Stimulated activated CD4-positive, alpha-beta T cell treated with anti-CD3 and anti-CD28 coated beads, Interleukin-15, amount 100 ng/mL, for 24 hours (primary cell): ENCODE measurements at regions not wholly inside any gene's neighbourhood (a gene's known extent, or its start where the extent isn't known, plus 50 kb on each side); places are given as distances from the start of the nearest gene placed in this dataset.

Experiments used
- DNase-seq: peaks from one replicate; pipeline ENCODE4 v3.0.0-alpha.2; 2020

- DNase-seq = no peak
Measured at GRCh38 chr20:60728705-60729104, 523.4 kb upstream of the CDH4 start.

- no peak for DNase-seq
Measured at GRCh38 chr20:60729135-60729900, 522.7 kb upstream of the CDH4 start.

DNA sequence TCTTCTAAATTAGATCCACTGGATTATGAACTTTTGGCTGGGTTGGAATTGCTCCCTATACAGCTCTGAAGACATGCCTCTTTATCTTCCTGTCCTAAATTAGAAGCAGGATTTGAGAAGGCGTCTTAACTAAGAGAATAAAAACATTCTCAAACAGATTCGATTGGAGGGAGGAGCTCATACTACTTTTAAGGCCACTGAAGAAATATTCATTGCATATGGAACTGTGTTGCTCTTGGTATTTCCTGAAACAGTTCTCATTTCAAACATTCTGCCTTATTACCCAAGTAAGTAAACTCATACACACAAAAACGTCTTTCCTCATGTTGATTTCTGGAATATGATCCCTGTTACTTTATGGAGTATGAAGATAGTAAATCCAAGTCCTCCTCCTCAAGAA, 519.7 kb upstream of the CDH4 start:
- no peak for DNase-seq

- DNase-seq = no peak
Measured at GRCh38 chr20:60748086-60748485, 504.0 kb upstream of the CDH4 start.

GRCh38 chr20:60749804-60750602, 502.1 kb upstream of the CDH4 start:
- DNase-seq = no peak

- no peak for DNase-seq
Measured at GRCh38 chr20:60750909-60751308, 501.2 kb upstream of the CDH4 start.

DNA sequence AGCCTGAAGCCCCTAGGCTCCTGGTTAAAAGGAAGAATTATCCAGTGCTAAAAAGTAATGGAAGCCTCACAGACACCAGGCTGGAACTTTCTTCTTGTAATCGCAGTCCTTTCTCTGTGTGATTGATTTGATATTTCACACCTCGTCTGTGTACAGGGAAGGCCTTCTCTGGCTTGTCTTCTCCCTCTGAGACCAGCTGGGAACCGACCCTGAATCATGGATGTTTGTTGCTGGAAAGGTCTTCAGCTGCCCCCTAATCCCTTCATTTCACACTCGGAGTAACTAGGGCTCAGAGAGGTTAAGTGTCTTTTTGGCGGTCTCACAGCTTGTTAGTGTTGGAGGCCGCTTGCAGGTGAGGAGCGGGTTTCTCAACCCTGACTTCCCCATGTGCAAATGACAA, 500.2 kb upstream of the CDH4 start:
- DNase-seq = no peak

GRCh38 chr20:60752741-60753420, 499.2 kb upstream of the CDH4 start:
- no peak for DNase-seq

DNA sequence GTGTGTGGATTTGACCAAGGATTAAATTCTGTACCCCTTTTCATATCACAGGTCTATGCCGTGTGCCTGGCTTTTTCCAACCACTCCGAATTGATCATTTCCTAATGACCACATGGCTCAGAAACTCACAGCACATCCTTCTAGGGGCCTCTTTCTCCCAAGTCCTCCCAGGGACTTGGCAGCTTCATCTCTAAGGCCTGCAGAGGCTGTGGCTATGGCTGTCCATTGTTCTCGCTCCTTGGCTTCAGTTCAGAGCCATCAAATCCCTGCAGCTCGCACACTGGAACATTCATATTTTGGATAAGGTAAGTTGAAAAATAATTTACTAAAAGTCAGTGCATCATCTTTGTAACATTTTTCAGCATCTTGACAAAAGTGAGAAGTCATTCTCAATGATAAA, 497.2 kb upstream of the CDH4 start:
- no peak for DNase-seq

DNA sequence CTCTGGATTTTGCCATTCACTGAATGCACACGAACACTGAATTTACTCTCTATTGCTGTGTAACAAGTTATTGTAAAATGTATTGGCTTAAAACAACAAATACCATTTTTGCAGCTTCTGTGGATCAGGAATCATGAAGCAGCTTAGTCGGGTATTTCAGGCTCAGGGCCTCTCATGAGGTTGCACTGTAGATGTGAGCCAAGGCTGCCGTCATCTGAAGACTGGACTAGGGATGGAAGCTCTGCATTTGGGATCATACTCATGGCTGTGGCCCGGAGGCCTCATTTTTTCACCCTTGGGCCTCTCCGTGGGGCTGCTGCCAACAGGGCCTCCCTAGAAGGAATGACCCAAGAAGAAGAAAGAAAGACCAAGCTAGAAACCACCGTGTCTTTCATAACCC, 492.4 kb upstream of the CDH4 start:
- DNase-seq = no peak

DNA sequence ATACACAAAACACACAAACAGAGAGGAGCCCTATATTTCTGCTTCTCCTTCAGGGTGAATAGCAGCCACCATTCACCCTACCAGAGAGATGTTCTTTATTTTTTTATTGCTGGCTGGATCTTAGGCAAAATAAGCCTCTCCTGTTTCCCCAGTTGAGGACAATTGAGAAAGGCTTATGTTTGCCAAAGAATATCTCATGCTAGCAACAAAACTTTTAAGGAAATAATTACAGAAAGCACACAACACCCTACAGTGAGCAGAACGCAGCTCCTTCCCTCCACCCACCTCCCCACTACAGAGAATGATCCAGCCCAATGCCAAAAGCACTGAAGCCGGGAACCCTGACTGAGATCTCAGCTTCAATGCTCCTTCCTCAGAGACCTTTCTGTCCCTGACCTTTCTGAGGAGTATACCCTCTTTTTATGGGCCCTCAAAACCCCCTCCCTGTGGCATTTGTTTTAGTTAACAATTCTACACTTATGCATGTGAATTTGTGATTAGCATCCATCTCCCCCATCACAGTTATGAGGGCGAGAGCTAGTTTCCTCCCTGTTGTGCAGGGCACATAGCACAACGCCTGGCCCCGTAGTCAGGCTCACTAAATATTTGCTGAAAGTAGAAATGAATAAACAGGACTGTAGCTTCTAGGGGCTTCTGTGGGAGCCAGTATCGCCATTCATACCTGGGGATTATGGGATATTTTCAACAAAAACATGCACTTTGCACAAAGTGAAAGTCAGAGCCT, 491.6 kb upstream of the CDH4 start:
- DNase-seq = no peak

DNA sequence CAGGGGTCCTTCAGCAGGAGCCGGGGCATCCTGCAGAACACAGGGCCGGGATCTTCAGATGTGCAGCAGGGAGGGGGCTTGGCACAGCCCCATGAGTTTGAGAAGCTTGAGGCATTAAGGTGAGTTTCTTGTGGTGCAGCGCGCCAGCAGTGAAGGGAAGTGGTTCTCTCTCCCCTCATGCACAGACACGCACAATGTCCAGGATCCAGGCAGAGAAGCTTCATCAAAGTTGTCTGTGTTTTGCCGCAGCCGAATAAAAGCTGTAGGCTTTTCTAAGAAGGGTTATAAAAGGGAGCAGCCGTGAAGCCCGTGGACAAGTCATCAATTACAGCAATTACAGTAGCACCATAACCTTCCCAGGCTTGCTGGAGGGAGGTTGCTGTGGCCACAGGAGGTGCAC, 491.0 kb upstream of the CDH4 start:
- no peak for DNase-seq

GRCh38 chr20:60762386-60762785, 489.7 kb upstream of the CDH4 start:
- no peak for DNase-seq

- no peak for DNase-seq
Measured at GRCh38 chr20:60764328-60764727, 487.7 kb upstream of the CDH4 start.

DNA sequence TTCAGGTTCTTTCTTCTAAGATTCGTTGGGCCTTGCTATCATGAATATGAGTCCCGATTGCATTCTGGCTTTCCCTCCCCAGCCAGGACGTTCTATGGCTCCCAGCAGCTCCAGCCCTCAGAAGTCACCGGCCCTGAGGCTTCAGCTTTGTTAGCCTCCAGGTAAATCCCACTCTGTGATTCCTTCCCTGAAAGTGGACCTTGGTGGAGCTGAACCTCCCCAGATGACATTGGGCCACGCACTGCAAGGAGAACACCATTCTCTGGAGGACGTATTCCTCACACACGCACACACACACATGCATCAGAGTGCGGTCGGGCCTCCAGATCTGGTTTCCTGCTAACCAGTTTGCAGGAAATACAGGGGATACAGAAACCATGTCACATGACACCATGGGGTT, 487.3 kb upstream of the CDH4 start:
- no peak for DNase-seq

- no peak for DNase-seq
Measured at GRCh38 chr20:60765821-60766403, 486.1 kb upstream of the CDH4 start.

- DNase-seq = no peak
Measured at GRCh38 chr20:60768216-60768615, 483.8 kb upstream of the CDH4 start.

DNA sequence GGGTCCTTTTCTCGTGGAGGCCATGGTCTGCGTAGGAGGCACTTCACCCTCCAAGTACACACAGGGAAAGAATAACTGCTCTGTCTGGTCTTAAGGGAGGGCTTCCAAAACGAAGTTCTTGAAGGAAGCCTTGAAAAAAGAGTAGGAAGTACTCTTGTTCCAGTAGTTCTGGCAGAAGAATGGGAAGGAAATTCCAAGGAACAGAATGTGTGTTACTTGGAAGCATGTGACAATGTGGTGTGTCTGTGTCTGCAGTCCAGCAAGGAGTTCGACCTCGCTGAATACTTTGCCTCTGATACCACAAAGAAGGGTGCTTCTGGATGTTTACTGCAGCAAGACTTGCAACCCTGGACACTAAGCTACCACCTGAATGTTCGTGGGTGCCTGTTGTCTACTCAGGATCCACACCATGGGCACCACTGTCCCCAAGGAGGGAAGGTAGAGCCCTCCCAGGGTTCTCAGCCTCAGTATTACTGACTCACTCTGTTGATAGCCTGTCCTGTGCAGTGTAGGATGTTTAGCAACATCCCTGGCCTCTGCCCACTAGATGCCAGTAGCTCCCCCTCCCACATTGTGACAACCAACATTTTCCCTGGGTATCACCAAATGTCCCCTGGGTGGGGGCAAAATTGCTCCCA, 471.6 kb upstream of the CDH4 start:
- no peak for DNase-seq

GRCh38 chr20:60782959-60783625, 469.0 kb upstream of the CDH4 start:
- DNase-seq = no peak

- no peak for DNase-seq
Measured at GRCh38 chr20:60785301-60785700, 466.8 kb upstream of the CDH4 start.

DNA sequence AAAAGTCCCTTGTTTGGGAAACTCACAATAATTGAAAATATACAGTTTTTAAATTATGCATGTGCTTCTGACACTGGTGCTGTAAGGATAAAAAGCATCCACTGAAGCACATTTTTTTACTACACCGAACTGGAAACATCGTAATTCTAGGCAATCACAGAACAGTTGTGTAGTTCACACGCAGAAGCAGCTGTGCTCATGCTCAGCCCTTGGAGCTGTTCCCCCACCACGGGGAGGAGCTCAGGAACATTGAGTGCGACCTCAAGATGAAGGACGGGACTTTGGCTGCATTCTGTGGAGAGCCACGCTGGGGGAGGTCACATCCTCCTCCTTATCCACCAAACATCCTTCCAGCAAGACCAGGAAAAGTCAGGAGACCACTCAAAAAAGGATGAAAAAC, 466.3 kb upstream of the CDH4 start:
- no peak for DNase-seq
